Fibroblast of lung (primary cell): ENCODE measurements at regions not wholly inside any gene's neighbourhood (a gene's known extent, or its start where the extent isn't known, plus 50 kb on each side); places are given as distances from the start of the nearest gene placed in this dataset.

Source experiments
- DNase-seq, 2 donors: peaks; one replicate each; pipeline versions ENCODE4 v3.0.0 to v3.0.0-alpha.2; 2010; ENCODE audit warnings: low read depth in 2 of 2
- H2AFZ ChIP-seq: 2 replicates; pipeline ENCODE4 v1.5.1; 2012; ENCODE audit warnings: low read length, control low read depth, inconsistent platforms
- H3K27ac ChIP-seq: 2 replicates; pipeline ENCODE4 v1.5.1; 2011; ENCODE audit warnings: low read length, control low read depth; ENCODE audit not compliant: insufficient read depth
- H3K27me3 ChIP-seq: 2 replicates; pipeline ENCODE4 v1.5.1; 2011; ENCODE audit warnings: mild to moderate bottlenecking, low read length; ENCODE audit not compliant: control insufficient read depth, insufficient read depth
- H3K36me3 ChIP-seq: 2 replicates; pipeline ENCODE4 v1.5.1; 2011; ENCODE audit warnings: low read length; ENCODE audit not compliant: control insufficient read depth, insufficient read depth
- H3K4me1 ChIP-seq: 2 replicates; pipeline ENCODE4 v1.5.1; 2011; ENCODE audit warnings: low read length; ENCODE audit not compliant: control insufficient read depth, insufficient read depth; ENCODE audit errors: extremely low read depth
- H3K4me2 ChIP-seq: 2 replicates; pipeline ENCODE4 v1.5.1; 2011; ENCODE audit warnings: low read length, control low read depth; ENCODE audit not compliant: insufficient read depth; ENCODE audit errors: extremely low read depth
- H3K4me3 ChIP-seq, 4 experiments: fragments of 200-600 bp in 1 of 4; sonication (generic) in 1 of 4; replicated peaks in 1 of 4; 2 replicates each; pipeline ENCODE4 v1.5.1; 2011 to 2016; ENCODE audit warnings: low read length in 4 of 4, low read depth in 3 of 4, mild to moderate bottlenecking in 3 of 4, control low read depth in 2 of 4, inconsistent platforms in 1 of 4, mixed read lengths in 1 of 4; ENCODE audit not compliant: insufficient read depth in 1 of 4; ENCODE audit errors: control extremely low read depth in 1 of 4
- H3K79me2 ChIP-seq: 2 replicates; pipeline ENCODE4 v1.5.1; 2012; ENCODE audit warnings: mild to moderate bottlenecking, low read length, inconsistent platforms; ENCODE audit not compliant: control insufficient read depth, insufficient read depth
- H3K9ac ChIP-seq: 2 replicates; pipeline ENCODE4 v1.5.1; 2011; ENCODE audit warnings: mild to moderate bottlenecking, low read length, control low read depth; ENCODE audit not compliant: insufficient read depth
- H3K9me3 ChIP-seq: 2 replicates; pipeline ENCODE4 v1.5.1; 2012; ENCODE audit warnings: low read depth, low read length; ENCODE audit not compliant: control insufficient read depth, insufficient read depth
- H4K20me1 ChIP-seq: 2 replicates; pipeline ENCODE4 v1.5.1; 2011; ENCODE audit warnings: low read length; ENCODE audit not compliant: control insufficient read depth, insufficient read depth; ENCODE audit errors: extremely low read depth
- EZH2 ChIP-seq: IDR thresholded peaks from 2 replicates; pipeline ENCODE4 v1.5.1; 2012; ENCODE audit warnings: low read length, control low read depth, mild to moderate bottlenecking; ENCODE audit errors: missing control alignments
- TF ChIP-seq, protein P1 (sequence below), 2 donors: IDR thresholded peaks in 1 of 2; conservative IDR thresholded peaks in 1 of 2; 1 replicate in 1 of 2; 2 replicates in 1 of 2; pipeline ENCODE4 v1.5.1; 2011 to 2012; ENCODE audit warnings: low read length in 2 of 2, control low read depth in 1 of 2, inconsistent platforms in 1 of 2, low read depth in 1 of 2, mild to moderate bottlenecking in 1 of 2

DNA sequence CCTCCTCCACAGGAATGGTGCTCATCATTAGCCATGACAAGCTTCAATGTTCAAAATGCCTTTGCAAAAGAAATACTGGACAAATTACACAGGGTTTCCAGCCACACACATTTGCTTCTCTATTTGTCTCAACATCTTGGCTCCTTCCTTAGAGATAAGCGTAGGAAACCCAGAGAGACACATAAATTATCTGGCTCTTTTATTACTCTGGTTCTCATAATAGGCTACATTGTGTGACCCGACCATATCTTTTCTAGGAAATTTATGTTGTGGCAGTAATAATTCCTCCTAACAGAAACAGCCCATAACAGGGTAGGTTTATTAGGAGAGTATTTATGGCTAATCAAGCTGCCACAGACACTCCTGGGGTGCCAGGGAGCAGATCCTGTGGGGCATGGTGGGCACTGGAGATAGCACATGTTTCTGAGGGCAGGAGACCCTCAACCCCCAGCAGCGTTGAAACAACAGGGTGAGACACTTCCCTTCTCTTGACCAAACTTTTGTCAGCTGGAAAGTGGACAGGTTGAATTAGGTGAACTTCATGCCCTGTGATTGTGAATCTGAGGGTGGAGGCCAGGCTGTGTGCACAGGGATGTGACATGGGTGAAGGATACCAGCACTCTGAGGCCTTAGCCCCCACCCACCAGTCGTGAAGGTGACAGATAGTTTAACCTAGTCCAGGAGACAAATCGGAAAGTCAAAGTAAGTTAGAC, 295.9 kb upstream of the ZNF32 start:
- H3K27me3 ChIP-seq = no peaks in the 10 kb centered on the region
- no peaks in the 10 kb centered on the region for H4K20me1 ChIP-seq
- no peak overlapping the region for H3K4me2 ChIP-seq
- H3K9ac ChIP-seq = no peak overlapping the region
- no peak overlapping the region for H3K27ac ChIP-seq
- H3K36me3 ChIP-seq = no peaks in the 10 kb centered on the region
- no peak for TF ChIP-seq EZH2
- TF ChIP-seq, protein P1, sequence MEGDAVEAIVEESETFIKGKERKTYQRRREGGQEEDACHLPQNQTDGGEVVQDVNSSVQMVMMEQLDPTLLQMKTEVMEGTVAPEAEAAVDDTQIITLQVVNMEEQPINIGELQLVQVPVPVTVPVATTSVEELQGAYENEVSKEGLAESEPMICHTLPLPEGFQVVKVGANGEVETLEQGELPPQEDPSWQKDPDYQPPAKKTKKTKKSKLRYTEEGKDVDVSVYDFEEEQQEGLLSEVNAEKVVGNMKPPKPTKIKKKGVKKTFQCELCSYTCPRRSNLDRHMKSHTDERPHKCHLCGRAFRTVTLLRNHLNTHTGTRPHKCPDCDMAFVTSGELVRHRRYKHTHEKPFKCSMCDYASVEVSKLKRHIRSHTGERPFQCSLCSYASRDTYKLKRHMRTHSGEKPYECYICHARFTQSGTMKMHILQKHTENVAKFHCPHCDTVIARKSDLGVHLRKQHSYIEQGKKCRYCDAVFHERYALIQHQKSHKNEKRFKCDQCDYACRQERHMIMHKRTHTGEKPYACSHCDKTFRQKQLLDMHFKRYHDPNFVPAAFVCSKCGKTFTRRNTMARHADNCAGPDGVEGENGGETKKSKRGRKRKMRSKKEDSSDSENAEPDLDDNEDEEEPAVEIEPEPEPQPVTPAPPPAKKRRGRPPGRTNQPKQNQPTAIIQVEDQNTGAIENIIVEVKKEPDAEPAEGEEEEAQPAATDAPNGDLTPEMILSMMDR (conservative IDR thresholded peaks at IDR 0.05 in 1 of 2, IDR thresholded peaks at IDR 0.05 in 1 of 2; ENCODE audit: low read depth in 1 of 2, low read length in 2 of 2) = no peak
- peaks cover 7% of the 10 kb centered on the region for H3K4me1 ChIP-seq
- no peak overlapping the region for H2AFZ ChIP-seq
- no peaks in the 10 kb centered on the region for H3K9me3 ChIP-seq
- H3K4me3 ChIP-seq = no peak overlapping the region
- DNase-seq = no peak
- H3K79me2 ChIP-seq = no peaks in the 10 kb centered on the region

DNA sequence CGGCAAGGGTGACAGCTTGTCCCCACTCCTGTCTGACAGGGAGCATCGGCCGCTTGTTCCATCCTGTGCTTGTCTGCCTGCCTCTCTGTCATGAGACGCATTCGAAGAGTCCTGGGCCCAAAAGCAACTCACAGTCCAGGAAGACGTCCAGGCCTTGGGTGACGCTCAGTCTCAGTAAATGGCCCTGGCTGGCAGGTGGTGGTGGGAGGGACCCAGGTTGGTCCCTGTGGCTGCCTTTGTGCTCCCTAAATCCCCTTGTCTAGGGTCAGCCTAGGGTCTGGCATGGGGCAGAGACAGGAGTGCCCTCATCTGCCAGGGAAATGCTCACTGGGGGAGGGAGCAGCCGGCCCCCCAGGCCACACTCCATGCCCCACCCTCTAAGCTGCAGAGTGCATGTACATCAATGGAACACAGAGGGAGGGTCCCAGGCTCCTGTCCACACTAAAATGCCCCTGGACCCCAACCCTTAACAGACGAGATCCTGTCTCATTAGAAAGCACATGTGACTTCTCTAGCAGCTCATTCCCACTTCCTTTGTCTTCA, 295.2 kb upstream of the ZNF32 start:
- Histone ChIP-seq H3K27ac (no peak overlapping the region), H3K4me2 (no peak overlapping the region), H3K79me2 (no peaks in the 10 kb centered on the region), H4K20me1 (no peaks in the 10 kb centered on the region), H3K9me3 (no peaks in the 10 kb centered on the region), H3K9ac (no peak overlapping the region), H3K4me1 (peaks cover 7% of the 10 kb centered on the region), H2AFZ (no peak overlapping the region), H3K36me3 (no peaks in the 10 kb centered on the region), H3K4me3 (no peak overlapping the region), H3K27me3 (no peaks in the 10 kb centered on the region)
- TF ChIP-seq EZH2 = no peak
- TF ChIP-seq, protein P1 (conservative IDR thresholded peaks at IDR 0.05 in 1 of 2, IDR thresholded peaks at IDR 0.05 in 1 of 2; ENCODE audit: low read depth in 1 of 2, low read length in 2 of 2) = no peak
- DNase-seq = no peak

DNA sequence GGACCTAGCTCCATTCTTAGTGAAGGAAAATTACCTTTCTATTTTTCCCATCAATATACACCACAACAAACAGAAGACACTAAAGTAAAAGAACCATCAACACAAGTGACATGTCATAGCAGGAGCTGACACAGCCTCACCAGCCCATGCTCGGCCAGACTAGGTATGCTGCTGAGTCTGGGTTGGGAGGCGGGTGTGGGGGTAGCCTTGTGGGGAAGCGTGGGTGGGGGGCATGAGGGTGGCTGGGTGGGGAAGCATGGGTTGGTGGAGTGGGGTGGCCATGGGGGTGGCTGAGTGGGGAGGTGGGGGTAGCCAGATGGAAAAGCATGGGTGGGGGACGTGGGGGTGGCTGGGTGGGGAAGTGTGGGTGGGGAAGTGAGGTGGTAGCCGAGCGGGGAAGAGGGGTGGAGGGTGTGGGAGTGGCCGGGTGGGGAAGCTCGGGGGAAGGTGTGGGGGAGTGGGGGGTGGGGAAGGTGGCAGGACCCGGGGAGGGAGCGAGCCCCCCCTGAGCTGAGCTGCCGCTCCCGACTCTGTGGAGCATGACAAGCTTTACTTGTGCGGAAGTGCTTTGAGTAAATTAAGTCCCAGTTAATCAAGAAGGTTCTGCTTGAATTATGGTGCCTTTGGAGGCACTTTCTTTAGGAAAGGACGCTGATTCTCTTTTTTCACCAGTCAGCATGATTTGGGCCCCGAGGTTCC, 294.6 kb upstream of the ZNF32 start:
- no peak for DNase-seq
- H3K36me3 ChIP-seq = no peaks in the 10 kb centered on the region
- no peak overlapping the region for H3K4me2 ChIP-seq
- TF ChIP-seq, protein P1 (conservative IDR thresholded peaks at IDR 0.05 in 1 of 2, IDR thresholded peaks at IDR 0.05 in 1 of 2; ENCODE audit: low read depth in 1 of 2, low read length in 2 of 2) = no peak
- no peak for TF ChIP-seq EZH2
- H3K79me2 ChIP-seq = no peaks in the 10 kb centered on the region
- no peak overlapping the region for H3K27ac ChIP-seq
- peaks cover 7% of the 10 kb centered on the region for H3K4me1 ChIP-seq
- no peak overlapping the region for H3K4me3 ChIP-seq
- no peaks in the 10 kb centered on the region for H3K27me3 ChIP-seq
- no peak overlapping the region for H3K9ac ChIP-seq
- no peaks in the 10 kb centered on the region for H3K9me3 ChIP-seq
- no peaks in the 10 kb centered on the region for H4K20me1 ChIP-seq
- no peak overlapping the region for H2AFZ ChIP-seq
